Motor neuron (in vitro differentiated cells): ENCODE measurements at regions not wholly inside any gene's neighbourhood (a gene's known extent, or its start where the extent isn't known, plus 50 kb on each side); places are given as distances from the start of the nearest gene placed in this dataset.

ENCODE experiments used
- ATAC-seq, 8 experiments: fragments of 200-7000 bp; cut with Tn5 transposase; replicated peaks in 6 of 8; 2 replicates each; pipeline ENCODE4 v1.8.0; 2021; ENCODE audit warnings: mild to moderate bottlenecking in 8 of 8, moderate library complexity in 8 of 8
- H3K27ac ChIP-seq, 2 donors: fragments of 250-450 bp; sonication (Bioruptor Pico); 2 replicates each; pipeline ENCODE4 v1.9.0; 2021; ENCODE audit warnings: antibody characterized with exemption in 2 of 2, mild to moderate bottlenecking in 2 of 2, moderate library complexity in 1 of 2
- H3K4me1 ChIP-seq, 2 donors: fragments of 250-450 bp; sonication (Bioruptor Pico); replicated peaks in 1 of 2; 2 replicates each; pipeline ENCODE4 v1.6.1; 2021; ENCODE audit warnings: antibody characterized with exemption in 2 of 2, mild to moderate bottlenecking in 2 of 2, moderate library complexity in 1 of 2
- H3K4me3 ChIP-seq, 5 donors: fragments of 250-450 bp; sonication (Bioruptor Pico); 2 replicates each; pipeline ENCODE4 v1.9.0; 2021; ENCODE audit warnings: antibody characterized with exemption in 5 of 5, mild to moderate bottlenecking in 5 of 5, moderate library complexity in 4 of 5
- WGBS, 10 experiments: fragments of 450-650 bp; shearing (Covaris generic); methylation state at CpG; one replicate each; pipeline ENCODE4 v1.0.0; 2022; 5-methylcytosine and 5-hydroxymethylcytosine counted together
- in situ Hi-C, 9 experiments: fragments of 400-800 bp; cut with MboI; loops; one replicate each; pipeline ENCODE4 v1.15.0; 2021; ENCODE audit warnings: low sequenced_read_pairs in 9 of 9, low pct_unique_long_range_greater_than_20kb in 2 of 9; ENCODE audit not compliant: unreplicated experiment in 9 of 9

DNA sequence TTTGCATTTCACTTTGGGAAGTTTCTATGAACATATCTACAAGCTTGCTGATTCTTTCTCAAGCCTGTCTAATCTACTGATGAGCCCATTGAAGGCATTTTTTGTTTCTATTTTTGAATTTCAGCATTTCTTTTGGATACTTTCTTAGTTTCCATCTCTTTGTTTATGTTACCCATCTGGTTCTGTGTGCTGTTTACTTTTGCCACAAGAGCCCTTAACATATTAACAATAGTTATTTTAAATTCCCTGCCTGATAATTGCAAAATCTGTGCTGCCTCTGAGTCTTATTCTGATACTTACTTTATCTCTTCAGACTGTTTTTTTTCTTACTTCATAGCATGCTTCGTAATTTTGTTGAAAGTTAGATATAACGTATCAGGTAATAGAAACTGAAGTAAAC lies 75.8 kb upstream of the ZRANB2 start:
- no peaks in the 10 kb centered on the region for H3K4me1 ChIP-seq
- ATAC-seq, result no peak
- in situ Hi-C loops, result no loop called here
- H3K27ac ChIP-seq, result no peak overlapping the region
- 63 to 100% (median 80%) methylated on average over 1 to 2 of the region's 2 CpGs; no CpG with 5 or more reads in 1 of the 10 experiments for WGBS, 10 experiments
- H3K4me3 ChIP-seq, result no peak overlapping the region

DNA sequence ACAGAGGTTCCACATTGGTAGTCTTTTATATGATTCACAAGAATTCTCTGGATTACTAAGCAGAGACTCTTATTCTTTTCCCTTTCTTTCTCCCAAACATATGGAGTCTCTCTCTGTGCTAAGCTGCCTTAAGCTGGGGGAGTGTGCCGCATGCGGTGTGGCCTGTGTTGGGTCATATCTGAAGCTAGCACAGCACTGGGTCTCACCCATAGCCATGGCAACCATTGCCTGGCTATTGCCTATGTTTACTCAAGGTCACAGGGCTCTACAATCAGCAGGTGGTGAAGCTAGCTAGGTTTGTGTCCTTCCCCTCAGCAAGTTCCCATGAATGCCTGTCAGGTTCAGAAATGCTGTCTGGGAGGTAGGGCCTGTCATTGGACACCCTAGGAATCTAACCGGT lies 73.6 kb upstream of the ZRANB2 start:
- in situ Hi-C loops, result no loop called here
- WGBS, 10 experiments, result 60 to 100% (median 98%) methylated on average over 1 to 3 of the region's 3 CpGs; no CpG with 5 or more reads in 2 of the 10 experiments
- peak in 3 of 8 experiments; percentile 23 to 69 (median 61) for ATAC-seq

DNA sequence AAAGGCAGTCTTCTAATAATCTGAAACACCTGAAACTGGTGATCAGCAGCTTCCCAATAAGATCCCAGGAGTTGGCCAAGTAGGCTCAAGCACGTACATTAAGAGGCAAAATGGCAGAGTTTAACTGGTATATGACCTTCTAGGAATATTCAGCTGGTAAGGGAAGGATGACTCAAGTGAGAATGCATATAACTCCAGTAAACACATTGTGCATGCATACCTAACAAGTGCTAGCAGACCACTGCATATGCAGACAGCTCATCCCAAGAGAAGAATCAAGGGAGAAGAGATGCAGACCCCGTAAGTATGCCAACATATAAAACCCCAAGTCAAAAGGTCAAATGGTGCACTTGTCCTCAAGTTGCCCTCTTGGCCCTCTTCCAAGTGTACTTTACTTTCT lies 73.0 kb upstream of the ZRANB2 start:
- Histone ChIP-seq H3K4me3 (no peak overlapping the region), H3K27ac (no peak overlapping the region), H3K4me1 (no peaks in the 10 kb centered on the region)
- ATAC-seq, result peak in 3 of 8 experiments; percentile 93 to 99 (median 95)
- in situ Hi-C loops, result no loop called here
- 0 to 100% (median 79%) methylated on average over 1 to 2 of the region's 2 CpGs; no CpG with 5 or more reads in 2 of the 10 experiments for WGBS, 10 experiments

More for the DNA sequence above, 73.6 kb upstream of the ZRANB2 start:
- no peak overlapping the region for H3K27ac ChIP-seq
- H3K4me1 ChIP-seq, result no peaks in the 10 kb centered on the region
- H3K4me3 ChIP-seq, result no peak overlapping the region

- no peak overlapping the region for H3K4me3 ChIP-seq
- ATAC-seq, result no peak
- in situ Hi-C loops, result no loop called here
- no peak overlapping the region for H3K27ac ChIP-seq
- 6 to 81% (median 60%) methylated on average over 2 to 4 of the region's 4 CpGs for WGBS, 10 experiments
- no peaks in the 10 kb centered on the region for H3K4me1 ChIP-seq
These were observed 67.0 kb upstream of the ZRANB2 start for GRCh38 chr1:71147637-71148360.

DNA sequence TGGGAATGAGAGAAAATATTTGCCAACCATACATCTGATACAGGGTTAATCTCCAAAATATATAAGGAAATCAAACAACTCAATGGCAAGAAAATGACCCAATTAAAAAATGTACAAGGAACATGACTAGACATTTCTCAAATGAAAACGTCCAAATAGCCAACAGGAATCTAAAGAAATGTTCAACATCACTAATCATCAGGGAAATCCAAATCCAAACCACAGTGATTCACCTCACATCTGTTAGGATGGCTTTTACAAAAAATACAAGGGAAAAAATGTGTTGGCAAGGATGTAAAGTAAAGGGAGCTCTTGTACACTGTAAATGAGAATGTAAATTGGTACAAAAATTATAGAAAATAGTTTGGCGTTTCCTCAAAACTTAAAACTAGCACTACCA lies 54.7 kb upstream of the ZRANB2 start:
- in situ Hi-C loops, result no loop called here
- Histone ChIP-seq H3K4me3 (no peak overlapping the region), H3K4me1 (no peaks in the 10 kb centered on the region), H3K27ac (no peak overlapping the region)
- ATAC-seq, result no peak
- WGBS, 10 experiments, result 42 to 72% (median 57%) methylated on average over 1 to 2 of the region's 2 CpGs
